CD4-positive, alpha-beta T cell treated with Interferon gamma for 1 hour (primary cell): ENCODE measurements at regions not wholly inside any gene's neighbourhood (a gene's known extent, or its start where the extent isn't known, plus 50 kb on each side); places are given as distances from the start of the nearest gene placed in this dataset.
A peak's percentile ranks its signal among the peaks of the same experiment; 100 is the strongest.

Experiments used
- DNase-seq: peaks from one replicate; pipeline ENCODE4 v3.0.0-alpha.2; 2020

DNA sequence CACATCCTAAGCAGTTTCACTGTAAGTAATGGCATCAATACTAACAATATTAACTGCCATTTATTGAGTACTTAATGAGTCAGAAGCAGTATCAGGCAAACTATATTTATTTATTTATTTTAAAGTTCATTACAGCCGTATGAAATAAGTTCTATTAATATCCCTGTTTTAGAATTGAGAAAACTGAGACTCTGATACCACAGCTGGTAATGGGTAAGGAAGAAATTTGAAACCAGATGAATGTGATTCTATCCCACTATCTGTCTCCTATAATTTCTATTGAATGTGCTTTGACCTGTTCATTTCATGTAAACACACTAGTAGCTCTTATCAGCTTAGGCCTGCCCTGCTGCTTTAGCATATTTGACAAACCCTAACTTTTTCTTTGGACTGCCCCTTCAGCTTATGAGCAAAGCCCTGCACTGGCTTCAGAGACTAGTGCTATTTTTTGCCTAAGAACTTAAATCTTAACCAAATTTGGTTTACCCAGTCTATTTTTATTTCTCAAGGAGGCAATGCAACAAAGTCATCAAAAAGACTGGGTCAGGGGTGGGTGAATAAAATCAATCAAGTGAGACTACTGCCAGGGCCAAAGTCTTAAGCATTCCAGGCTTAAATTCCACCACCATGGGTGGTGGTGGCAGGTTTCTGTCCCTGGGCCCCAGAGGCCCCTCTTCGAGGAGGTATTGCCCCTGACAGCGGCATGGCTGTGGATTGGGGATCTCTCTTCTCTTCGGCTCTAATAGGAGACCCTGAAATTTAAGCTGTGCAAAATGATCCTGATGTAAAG, 143.4 kb downstream of the DLEU7 start:
- DNase-seq: no peak

DNA sequence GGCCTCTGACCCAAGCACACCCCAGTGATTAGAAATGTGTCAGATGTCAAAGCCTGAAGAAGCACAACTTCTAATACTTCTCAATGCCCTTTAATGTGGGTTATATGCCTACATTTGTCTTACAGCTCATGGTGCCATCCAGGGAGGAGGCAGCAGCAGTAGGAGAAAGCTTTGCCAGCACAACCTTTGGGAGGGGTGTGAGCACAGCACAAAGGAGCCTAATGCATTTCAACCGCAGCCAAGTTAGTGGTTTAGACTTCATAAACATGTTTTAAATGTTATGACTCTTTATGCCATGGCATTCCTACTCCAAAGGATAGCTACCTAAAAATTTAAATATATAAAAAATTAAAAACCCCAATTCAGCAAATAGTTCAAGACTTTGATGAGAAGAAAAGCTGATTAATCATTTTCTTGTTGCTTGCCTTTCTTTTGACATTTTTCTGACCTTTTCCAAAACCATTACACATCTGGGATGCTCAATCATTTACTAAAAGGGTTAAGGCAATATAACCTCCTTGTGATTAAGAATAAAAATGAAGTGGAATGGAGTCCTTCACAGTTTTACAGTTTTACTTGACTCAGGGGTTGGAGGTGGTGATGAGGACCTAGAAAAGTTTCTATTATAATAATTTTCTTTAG, 142.7 kb downstream of the DLEU7 start:
- DNase-seq: no peak

GRCh38 chr13:50701469-50701868, 142.0 kb downstream of the DLEU7 start:
- DNase-seq: no peak

DNA sequence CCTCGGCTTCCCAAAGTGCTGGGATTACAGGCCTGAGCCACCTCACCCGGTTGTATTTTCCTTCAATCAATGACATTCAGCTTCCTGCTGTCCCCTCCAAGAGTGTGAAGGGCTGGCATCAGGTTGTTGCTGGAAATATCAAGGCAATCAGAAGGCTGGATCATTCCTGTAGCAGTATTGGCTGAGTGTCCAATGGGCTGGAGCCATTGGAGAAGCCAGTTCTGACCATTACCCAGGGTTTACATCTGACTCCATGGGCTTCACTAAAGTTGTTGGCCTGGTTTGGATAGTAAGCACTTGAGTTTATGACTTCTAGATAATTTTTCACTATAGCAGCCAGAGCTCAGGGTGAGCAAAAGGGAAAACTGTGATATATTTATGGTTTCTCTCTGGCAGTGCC, 137.0 kb downstream of the DLEU7 start:
- DNase-seq: no peak

GRCh38 chr13:50707628-50708027, 135.9 kb downstream of the DLEU7 start:
- no peak for DNase-seq

DNA sequence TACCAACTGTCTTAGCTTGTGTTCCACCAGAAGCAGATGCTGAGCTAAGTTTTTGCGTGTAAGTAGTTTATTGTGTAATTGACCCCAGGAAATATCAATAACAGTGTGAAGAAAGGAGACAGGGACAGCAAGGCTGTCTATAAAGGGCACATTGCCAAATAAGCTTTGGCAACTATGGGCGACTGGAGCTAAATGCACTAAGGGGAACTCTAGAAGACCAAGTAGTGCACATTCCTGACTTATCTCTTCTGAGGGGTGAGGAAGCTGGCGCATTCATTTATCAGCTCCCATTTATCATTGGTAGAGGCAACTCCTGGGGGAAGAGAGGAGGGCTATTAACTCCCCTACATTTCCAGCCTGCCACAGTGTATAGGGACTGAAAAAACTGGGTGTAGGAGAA, 135.0 kb downstream of the DLEU7 start:
- DNase-seq: no peak

DNA sequence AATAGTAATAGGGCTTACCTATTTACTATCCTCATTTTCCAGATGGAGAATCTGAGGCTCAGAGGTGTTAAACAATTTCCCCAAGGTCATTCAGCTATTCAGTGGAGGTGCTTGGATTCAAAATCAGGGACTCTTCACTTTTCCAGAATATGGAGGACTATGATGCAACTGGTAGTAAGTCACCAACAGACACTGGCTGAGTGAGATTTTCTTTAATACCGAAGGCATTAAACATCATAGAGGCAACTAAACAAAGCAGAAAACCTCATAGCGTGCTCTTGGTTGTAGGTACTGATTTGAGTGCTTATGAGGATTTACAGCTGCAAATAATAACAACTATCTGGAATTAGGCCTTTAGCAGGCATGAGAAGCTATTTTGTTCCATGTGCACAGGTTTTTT, 134.4 kb downstream of the DLEU7 start:
- DNase-seq: no peak

DNA sequence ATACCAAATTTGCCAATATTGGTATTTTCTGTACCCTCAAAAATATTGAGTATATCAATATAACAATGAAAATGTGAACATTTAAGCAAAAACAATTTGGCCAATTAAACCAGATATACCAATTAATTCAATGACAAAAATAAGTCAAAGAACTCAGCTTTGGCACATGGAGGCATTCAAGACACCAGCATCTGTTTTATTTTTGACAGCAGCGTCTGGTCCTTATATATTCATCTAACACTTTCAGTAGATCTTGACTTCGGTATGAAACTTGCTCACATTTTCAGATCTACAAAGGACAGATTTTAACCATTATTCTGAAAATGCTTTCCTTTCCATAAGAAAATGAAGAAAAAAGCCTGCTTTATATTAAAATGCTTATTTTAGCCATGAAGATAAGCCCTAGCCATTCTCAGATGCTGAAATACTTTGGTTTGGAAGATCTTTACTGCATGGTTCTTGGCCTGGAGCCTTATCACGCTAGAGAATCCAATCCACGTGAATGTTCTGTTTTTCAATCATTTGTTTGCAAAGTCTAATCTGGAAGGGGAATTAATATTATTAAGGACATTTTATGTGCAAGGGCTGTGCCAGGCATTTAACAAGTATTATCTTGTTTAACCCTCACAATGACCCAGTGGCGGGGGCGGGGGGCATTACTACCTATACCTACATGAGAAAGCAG, 132.2 kb downstream of the DLEU7 start:
- no peak for DNase-seq

- DNase-seq: no peak
These were observed 131.5 kb downstream of the DLEU7 start for GRCh38 chr13:50711996-50712395.

GRCh38 chr13:50712456-50712855, 131.0 kb downstream of the DLEU7 start:
- no peak for DNase-seq

- DNase-seq: no peak
These were observed 130.6 kb downstream of the DLEU7 start for GRCh38 chr13:50712881-50713280.

- DNase-seq: peak; percentile 13
These were observed 129.8 kb downstream of the DLEU7 start for GRCh38 chr13:50713523-50714248.

- DNase-seq: no peak
These were observed 128.6 kb downstream of the DLEU7 start for GRCh38 chr13:50714891-50715290.

DNA sequence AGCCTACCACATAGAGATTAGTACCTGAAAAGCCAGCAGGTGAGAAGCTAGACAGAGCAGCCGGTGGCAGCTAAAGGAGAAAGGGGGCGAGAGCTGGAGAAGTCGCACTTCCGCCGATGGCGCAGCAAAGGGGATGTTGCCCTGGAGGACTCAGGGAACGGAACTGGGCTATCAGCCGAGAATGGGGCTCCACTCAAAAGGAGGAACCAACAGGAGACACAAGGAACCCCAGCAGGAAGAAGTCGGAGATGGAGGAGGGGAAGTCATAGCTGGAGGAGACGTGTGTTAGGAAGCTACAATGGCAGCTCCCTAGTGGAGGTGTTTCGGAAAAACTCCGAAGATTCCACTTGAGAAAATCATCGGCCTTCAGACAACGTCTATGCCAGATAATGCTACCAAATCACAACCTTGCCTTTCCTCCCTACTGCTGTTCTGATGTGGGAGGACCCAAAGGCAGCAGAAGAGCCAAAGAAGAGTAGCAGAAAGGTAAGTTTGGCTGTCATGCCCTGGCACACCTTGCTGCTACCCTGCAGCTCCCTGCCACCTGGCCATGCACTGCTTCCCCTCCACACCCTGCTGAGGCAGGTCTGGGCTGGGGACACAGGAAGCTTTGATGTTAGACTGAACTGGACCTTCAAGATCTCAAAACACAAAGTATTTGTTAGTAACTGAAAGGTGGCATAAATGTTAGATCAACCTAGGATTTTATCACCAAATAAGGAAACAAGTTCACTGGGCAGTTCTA, 127.9 kb downstream of the DLEU7 start:
- DNase-seq: peak; percentile 52

- DNase-seq: no peak
These were observed 122.4 kb downstream of the DLEU7 start for GRCh38 chr13:50720861-50721671.

GRCh38 chr13:50721672-50721992, 121.9 kb downstream of the DLEU7 start:
- DNase-seq: no peak

- no peak for DNase-seq
These were observed 120.9 kb downstream of the DLEU7 start for GRCh38 chr13:50722440-50723125.

DNA sequence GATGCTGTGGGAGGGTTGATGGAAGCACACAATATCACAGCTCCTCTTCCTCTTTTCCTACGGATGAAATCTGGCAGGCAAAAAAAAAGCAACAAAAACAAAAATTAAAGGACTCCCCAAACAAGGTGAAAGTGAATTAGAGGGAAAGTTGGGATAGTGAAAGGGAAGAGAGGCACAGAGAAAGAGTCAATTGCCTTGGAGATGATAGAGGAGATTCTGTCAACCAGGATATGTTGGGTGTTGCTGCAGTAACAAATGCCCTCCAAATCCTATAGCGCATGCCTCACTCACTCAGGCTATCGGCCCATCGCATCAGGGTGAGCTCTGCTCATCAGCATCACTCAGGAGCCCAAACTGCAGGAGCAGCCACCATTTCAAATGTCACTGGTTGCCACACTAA, 119.1 kb downstream of the DLEU7 start:
- DNase-seq: no peak

GRCh38 chr13:50724913-50725312, 118.6 kb downstream of the DLEU7 start:
- no peak for DNase-seq

DNA sequence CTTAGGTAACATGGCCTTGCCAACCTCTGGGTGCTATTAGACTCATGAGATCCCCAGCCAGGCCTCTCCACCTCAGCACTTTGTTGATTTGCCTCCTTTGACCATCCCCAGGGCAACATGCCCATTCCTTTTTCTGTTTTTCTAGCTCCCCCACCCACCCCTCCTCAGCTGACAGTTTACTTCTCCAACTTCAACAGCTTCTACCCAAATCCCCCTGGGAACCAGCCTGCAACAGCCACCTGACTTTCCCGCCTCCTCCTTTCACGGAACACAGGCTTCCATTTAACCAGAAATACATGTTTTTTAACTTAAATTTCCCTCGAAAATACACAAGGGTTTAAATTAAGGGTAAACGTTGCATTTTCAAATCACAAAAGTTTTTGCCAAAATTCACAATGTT, 117.3 kb downstream of the DLEU7 start:
- no peak for DNase-seq

DNA sequence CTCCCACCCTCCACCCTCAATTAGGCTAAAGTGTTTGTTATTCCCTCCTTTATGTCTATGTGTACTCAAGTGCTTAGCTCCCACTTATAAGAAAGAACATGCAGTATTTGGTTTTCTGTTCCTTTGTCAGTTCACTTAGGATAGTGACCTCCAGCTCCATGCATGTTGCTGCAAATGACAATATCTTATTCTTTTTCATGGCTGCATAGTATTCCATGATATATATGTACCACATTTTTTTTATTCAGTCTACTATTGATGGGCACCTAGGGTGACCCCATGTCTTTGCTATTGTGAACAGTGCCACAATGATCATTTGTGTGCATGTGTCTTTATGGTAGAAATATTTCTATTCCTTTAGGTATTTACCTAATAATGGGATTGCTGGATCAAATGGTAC, 114.3 kb downstream of the DLEU7 start:
- DNase-seq: no peak
